ENCODE measurements at regions not wholly inside any gene's neighbourhood (a gene's known extent, or its start where the extent isn't known, plus 50 kb on each side); places are given as distances from the start of the nearest gene placed in this dataset.

GRCh38 chr7:47221826-47222225 lies 360.1 kb downstream of the TNS3 start:
- TF ChIP-seq TAF1 (IDR thresholded peaks at IDR 0.05; ENCODE audit: borderline replicate concordance, insufficient read depth, low read length) (no peak), SIN3A (IDR thresholded peaks at IDR 0.05; ENCODE audit: borderline replicate concordance, insufficient read depth, low read length) (no peak), REST (IDR thresholded peaks at IDR 0.05; ENCODE audit: insufficient read depth in 1 of 2, low read depth in 2 of 2, low read length in 2 of 2) (no peak)

- no peak for TF ChIP-seq POLR2AphosphoS5 (IDR thresholded peaks at IDR 0.05; ENCODE audit: low read depth, low read length)
- TF ChIP-seq REST (IDR thresholded peaks at IDR 0.05; ENCODE audit: insufficient read depth in 1 of 2, low read depth in 2 of 2, low read length in 2 of 2) = no peak
- TF ChIP-seq SIN3A (IDR thresholded peaks at IDR 0.05; ENCODE audit: borderline replicate concordance, insufficient read depth, low read length) = no peak
- TF ChIP-seq FOXP2 (optimal IDR thresholded peaks at IDR 0.05; ENCODE audit: borderline replicate concordance, extremely low read depth, extremely low read length, insufficient read depth) = no peak
- TF ChIP-seq TAF1 (IDR thresholded peaks at IDR 0.05; ENCODE audit: borderline replicate concordance, insufficient read depth, low read length) = no peak
Observed at GRCh38 chr7:47218378-47219176, 363.3 kb downstream of the TNS3 start.

- TF ChIP-seq FOXP2 (optimal IDR thresholded peaks at IDR 0.05; ENCODE audit: borderline replicate concordance, extremely low read depth, extremely low read length, insufficient read depth) = no peak
- TF ChIP-seq TAF1 (IDR thresholded peaks at IDR 0.05; ENCODE audit: borderline replicate concordance, insufficient read depth, low read length) = no peak
- TF ChIP-seq POLR2AphosphoS5 (IDR thresholded peaks at IDR 0.05; ENCODE audit: low read depth, low read length) = no peak
- no peak for TF ChIP-seq SIN3A (IDR thresholded peaks at IDR 0.05; ENCODE audit: borderline replicate concordance, insufficient read depth, low read length)
- no peak for TF ChIP-seq REST (IDR thresholded peaks at IDR 0.05; ENCODE audit: insufficient read depth in 1 of 2, low read depth in 2 of 2, low read length in 2 of 2)
Observed at GRCh38 chr7:47217570-47218360, 364.1 kb downstream of the TNS3 start.

- TF ChIP-seq TAF1 (IDR thresholded peaks at IDR 0.05; ENCODE audit: borderline replicate concordance, insufficient read depth, low read length) = no peak
- no peak for TF ChIP-seq REST (IDR thresholded peaks at IDR 0.05; ENCODE audit: insufficient read depth in 1 of 2, low read depth in 2 of 2, low read length in 2 of 2)
- no peak for TF ChIP-seq SIN3A (IDR thresholded peaks at IDR 0.05; ENCODE audit: borderline replicate concordance, insufficient read depth, low read length)
Observed at GRCh38 chr7:47217086-47217485, 364.8 kb downstream of the TNS3 start.
